Caco-2 (cell line): ENCODE measurements at regions not wholly inside any gene's neighbourhood (a gene's known extent, or its start where the extent isn't known, plus 50 kb on each side); places are given as distances from the start of the nearest gene placed in this dataset.

Experiments used
- BruUV-seq: library from RNA; stranded (reverse); fragments of 400-500 nt; replicated peaks from 2 replicates; lab custom pipeline; 2021; lab: Mats Ljungman, UMichigan
- CTCF ChIA-PET: fragments of 300-600 bp; sonication (Branson Sonifier 250); formaldehyde crosslinking; loops from one replicate; lab custom pipeline; 2022; ENCODE audit warnings: antibody characterized with exemption; lab: Charles Lee
- POLR2A ChIA-PET: fragments of 300-600 bp; sonication (Branson Sonifier 250); formaldehyde crosslinking; loops from one replicate; lab custom pipeline; 2022; ENCODE audit warnings: antibody characterized with exemption; lab: Charles Lee
- DNase-seq, 2 experiments: peaks; one replicate each; pipeline versions ENCODE4 v3.0.0 to v3.0.0-alpha.2; 2020 to 2022
- H3K27me3 ChIP-seq: replicated peaks from 2 replicates; pipeline ENCODE4 v1.6.0; 2011; ENCODE audit warnings: low read length; ENCODE audit not compliant: control insufficient read depth, insufficient read depth
- H3K36me3 ChIP-seq: 2 replicates; pipeline ENCODE4 v1.5.1; 2011; ENCODE audit warnings: low read length; ENCODE audit not compliant: control insufficient read depth, insufficient read depth
- H3K4me1 ChIP-seq: fragments of 250-450 bp; sonication (Bioruptor Pico); 2 replicates; pipeline ENCODE4 v1.5.1; 2020; ENCODE audit warnings: mild to moderate bottlenecking
- H3K4me3 ChIP-seq: 2 replicates; pipeline ENCODE4 v1.5.1; 2011; ENCODE audit warnings: low read depth, mild to moderate bottlenecking, control low read depth, low read length
- H3K9me3 ChIP-seq: fragments of 250-450 bp; sonication (Bioruptor Pico); 2 replicates; pipeline ENCODE4 v1.5.1; 2020; ENCODE audit warnings: mild to moderate bottlenecking, moderate library complexity
- H3K27ac Mint-ChIP-seq: one replicate; pipeline ENCODE4 v1.8.0; 2022; ENCODE audit warnings: mixed read lengths; ENCODE audit not compliant: unreplicated experiment
- H3K27me3 Mint-ChIP-seq: one replicate; pipeline ENCODE4 v1.8.0; 2022; ENCODE audit warnings: mixed read lengths; ENCODE audit not compliant: insufficient read depth, unreplicated experiment
- H3K36me3 Mint-ChIP-seq: one replicate; pipeline ENCODE4 v1.8.0; 2022; ENCODE audit warnings: mild to moderate bottlenecking, mixed read lengths; ENCODE audit not compliant: insufficient read depth, unreplicated experiment
- H3K4me1 Mint-ChIP-seq: one replicate; pipeline ENCODE4 v1.8.0; 2022; ENCODE audit warnings: low read depth, mixed read lengths; ENCODE audit not compliant: unreplicated experiment
- H3K4me3 Mint-ChIP-seq: one replicate; pipeline ENCODE4 v1.8.0; 2022; ENCODE audit warnings: mild to moderate bottlenecking, moderate library complexity, mixed read lengths; ENCODE audit not compliant: unreplicated experiment
- H3K9me3 Mint-ChIP-seq: one replicate; pipeline ENCODE4 v1.8.0; 2022; ENCODE audit warnings: mixed read lengths; ENCODE audit not compliant: unreplicated experiment
- intact Hi-C: fragments of 100-400 bp; cut with micrococcal nuclease; formaldehyde crosslinking; loops from one replicate; pipeline ENCODE4 v1.10.0; 2022; ENCODE audit not compliant: unreplicated experiment
- TF ChIP-seq, protein P1 (sequence below), 2 experiments: fragments of 200-600 bp in 1 of 2; IDR thresholded peaks; 1 replicate in 1 of 2; 2 replicates in 1 of 2; pipeline versions ENCODE4 v1.5.1 to v1.8.0; 2011 to 2022; ENCODE audit warnings: antibody characterized with exemption in 1 of 2, control low read depth in 1 of 2, inconsistent platforms in 1 of 2, low read depth in 1 of 2, low read length in 1 of 2, mild to moderate bottlenecking in 1 of 2, moderate library complexity in 1 of 2; ENCODE audit not compliant: insufficient read depth in 1 of 2, severe bottlenecking in 1 of 2, unreplicated experiment in 1 of 2

DNA sequence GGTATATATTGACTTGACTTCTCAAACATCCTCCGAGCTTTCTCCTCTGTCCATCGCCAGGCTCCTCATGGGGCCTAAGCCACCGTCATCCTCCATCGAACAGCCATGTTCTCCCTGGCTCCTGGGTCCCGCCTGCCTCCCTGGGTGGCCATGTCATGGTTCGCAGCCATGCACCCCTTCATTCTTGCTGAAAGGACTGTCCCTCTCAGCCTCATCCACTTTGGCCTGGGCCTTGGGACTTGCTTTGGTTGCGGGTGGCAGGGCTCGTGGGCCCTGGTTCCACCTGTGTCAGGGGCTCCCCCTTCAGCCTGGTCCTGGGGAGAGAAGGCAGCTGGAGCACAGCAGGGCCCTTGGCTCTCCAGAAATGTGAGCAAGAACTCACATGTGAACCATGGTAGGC, 183.8 kb downstream of the KATNAL1 start:
- H3K27me3 Mint-ChIP-seq = no peaks in the 10 kb centered on the region
- TF ChIP-seq, protein P1, sequence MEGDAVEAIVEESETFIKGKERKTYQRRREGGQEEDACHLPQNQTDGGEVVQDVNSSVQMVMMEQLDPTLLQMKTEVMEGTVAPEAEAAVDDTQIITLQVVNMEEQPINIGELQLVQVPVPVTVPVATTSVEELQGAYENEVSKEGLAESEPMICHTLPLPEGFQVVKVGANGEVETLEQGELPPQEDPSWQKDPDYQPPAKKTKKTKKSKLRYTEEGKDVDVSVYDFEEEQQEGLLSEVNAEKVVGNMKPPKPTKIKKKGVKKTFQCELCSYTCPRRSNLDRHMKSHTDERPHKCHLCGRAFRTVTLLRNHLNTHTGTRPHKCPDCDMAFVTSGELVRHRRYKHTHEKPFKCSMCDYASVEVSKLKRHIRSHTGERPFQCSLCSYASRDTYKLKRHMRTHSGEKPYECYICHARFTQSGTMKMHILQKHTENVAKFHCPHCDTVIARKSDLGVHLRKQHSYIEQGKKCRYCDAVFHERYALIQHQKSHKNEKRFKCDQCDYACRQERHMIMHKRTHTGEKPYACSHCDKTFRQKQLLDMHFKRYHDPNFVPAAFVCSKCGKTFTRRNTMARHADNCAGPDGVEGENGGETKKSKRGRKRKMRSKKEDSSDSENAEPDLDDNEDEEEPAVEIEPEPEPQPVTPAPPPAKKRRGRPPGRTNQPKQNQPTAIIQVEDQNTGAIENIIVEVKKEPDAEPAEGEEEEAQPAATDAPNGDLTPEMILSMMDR (IDR thresholded peaks at IDR 0.05; ENCODE audit: insufficient read depth in 1 of 2, low read depth in 1 of 2, low read length in 1 of 2, severe bottlenecking in 1 of 2, unreplicated experiment in 1 of 2) = no peak
- no peaks in the 10 kb centered on the region for H3K9me3 Mint-ChIP-seq
- no peaks in the 10 kb centered on the region for H3K36me3 Mint-ChIP-seq
- BruUV-seq = no TSS peak
- Histone ChIP-seq H3K36me3 (no peaks in the 10 kb centered on the region), H3K9me3 (no peaks in the 10 kb centered on the region), H3K4me1 (0 out of 2 replicates have a peak, but pooled peaks cover 6% of the 10 kb centered on the region), H3K4me3 (no peak overlapping the region), H3K27me3 (no peaks in the 10 kb centered on the region)
- intact Hi-C loops = no loop called here
- H3K4me3 Mint-ChIP-seq = no peak overlapping the region
- no peak overlapping the region for H3K27ac Mint-ChIP-seq
- CTCF ChIA-PET = interaction anchor here (0.6 to 1.5 kb wide), 2 partner anchors 8 to 342 kb away, joined by 3 to 6 read pairs; no protein-coding TSS in a partner anchor
- POLR2A ChIA-PET = no interaction called here
- H3K4me1 Mint-ChIP-seq = peaks cover 6% of the 10 kb centered on the region
- DNase-seq = no peak

DNA sequence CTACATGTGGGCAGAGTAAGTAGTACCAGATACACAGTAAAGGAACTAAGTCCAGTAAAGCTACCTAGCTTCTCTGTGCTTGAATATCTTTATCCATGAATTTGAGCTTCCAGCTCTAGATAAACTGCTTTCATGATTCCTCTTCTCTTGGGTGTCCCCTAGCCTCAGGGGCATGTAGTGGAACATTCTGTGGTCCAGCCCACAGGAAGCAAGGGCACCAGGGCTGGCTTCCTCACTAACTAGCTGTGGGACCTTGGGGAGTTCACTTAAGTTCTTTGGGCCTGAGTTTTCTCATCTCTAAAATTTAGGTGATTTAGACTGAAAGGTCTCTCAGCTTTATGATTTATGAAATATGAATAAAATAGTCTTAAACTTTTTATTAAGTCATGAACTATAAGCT, 185.7 kb downstream of the KATNAL1 start:
- Histone ChIP-seq H3K4me3 (no peak overlapping the region), H3K9me3 (no peaks in the 10 kb centered on the region), H3K36me3 (no peaks in the 10 kb centered on the region), H3K27me3 (no peaks in the 10 kb centered on the region), H3K4me1 (0 out of 2 replicates have a peak, but pooled peaks cover 6% of the 10 kb centered on the region)
- Mint-ChIP-seq H3K4me3 (no peak overlapping the region), H3K4me1 (peaks cover 6% of the 10 kb centered on the region), H3K27ac (no peak overlapping the region), H3K27me3 (no peaks in the 10 kb centered on the region), H3K36me3 (no peaks in the 10 kb centered on the region), H3K9me3 (no peaks in the 10 kb centered on the region)
- intact Hi-C loops = no loop called here
- CTCF ChIA-PET = interaction anchor here (1.0 kb wide), 1 partner anchor 11 kb away, joined by 4 read pairs; no protein-coding TSS in a partner anchor
- POLR2A ChIA-PET = no interaction called here
- DNase-seq = no peak
- BruUV-seq = no TSS peak
- TF ChIP-seq, protein P1 (IDR thresholded peaks at IDR 0.05; ENCODE audit: insufficient read depth in 1 of 2, low read depth in 1 of 2, low read length in 1 of 2, severe bottlenecking in 1 of 2, unreplicated experiment in 1 of 2) = no peak

DNA sequence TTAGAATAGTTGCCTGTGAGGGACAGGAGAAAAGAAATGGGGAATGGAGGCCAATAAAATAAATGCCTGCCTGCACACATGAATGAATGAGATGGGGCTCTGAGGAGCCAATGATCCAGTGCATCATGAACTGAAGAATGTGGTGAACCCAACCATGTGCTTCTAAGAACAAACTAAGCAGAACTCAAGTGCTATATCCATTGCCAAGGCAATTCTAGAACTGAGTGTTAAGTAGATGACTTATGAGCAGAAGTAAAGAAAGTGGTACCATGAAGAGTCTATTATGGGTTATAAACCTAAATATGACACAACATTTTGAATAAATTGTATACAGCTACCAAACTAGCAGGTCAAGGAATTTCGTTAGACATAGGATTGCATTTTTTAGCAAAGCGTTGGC, 186.1 kb downstream of the KATNAL1 start:
- H3K27ac Mint-ChIP-seq = no peak overlapping the region
- H3K9me3 Mint-ChIP-seq = no peaks in the 10 kb centered on the region
- DNase-seq = no peak
- CTCF ChIA-PET = interaction anchor here (1.0 kb wide), 1 partner anchor 11 kb away, joined by 4 read pairs; no protein-coding TSS in a partner anchor
- intact Hi-C loops = no loop called here
- H3K4me3 Mint-ChIP-seq = no peak overlapping the region
- TF ChIP-seq, protein P1 (IDR thresholded peaks at IDR 0.05; ENCODE audit: insufficient read depth in 1 of 2, low read depth in 1 of 2, low read length in 1 of 2, severe bottlenecking in 1 of 2, unreplicated experiment in 1 of 2) = no peak
- Histone ChIP-seq H3K36me3 (no peaks in the 10 kb centered on the region), H3K27me3 (no peaks in the 10 kb centered on the region), H3K4me1 (0 out of 2 replicates have a peak, but pooled peaks cover 6% of the 10 kb centered on the region), H3K4me3 (no peak overlapping the region), H3K9me3 (no peaks in the 10 kb centered on the region)
- H3K4me1 Mint-ChIP-seq = peaks cover 11% of the 10 kb centered on the region
- BruUV-seq = no TSS peak
- no peaks in the 10 kb centered on the region for H3K27me3 Mint-ChIP-seq
- no peaks in the 10 kb centered on the region for H3K36me3 Mint-ChIP-seq
- POLR2A ChIA-PET = no interaction called here
